Endometrial microvascular endothelial cells (primary cell): ENCODE measurements at regions not wholly inside any gene's neighbourhood (a gene's known extent, or its start where the extent isn't known, plus 50 kb on each side); places are given as distances from the start of the nearest gene placed in this dataset.

Experiments
- in situ Hi-C: cut with HindIII; loops from 2 replicates; pipeline ENCODE4 v1.10.0; 2017; ENCODE audit warnings: low sequenced_read_pairs, low pct_unique_long_range_greater_than_20kb; ENCODE audit errors: inconsistent ontology term

DNA sequence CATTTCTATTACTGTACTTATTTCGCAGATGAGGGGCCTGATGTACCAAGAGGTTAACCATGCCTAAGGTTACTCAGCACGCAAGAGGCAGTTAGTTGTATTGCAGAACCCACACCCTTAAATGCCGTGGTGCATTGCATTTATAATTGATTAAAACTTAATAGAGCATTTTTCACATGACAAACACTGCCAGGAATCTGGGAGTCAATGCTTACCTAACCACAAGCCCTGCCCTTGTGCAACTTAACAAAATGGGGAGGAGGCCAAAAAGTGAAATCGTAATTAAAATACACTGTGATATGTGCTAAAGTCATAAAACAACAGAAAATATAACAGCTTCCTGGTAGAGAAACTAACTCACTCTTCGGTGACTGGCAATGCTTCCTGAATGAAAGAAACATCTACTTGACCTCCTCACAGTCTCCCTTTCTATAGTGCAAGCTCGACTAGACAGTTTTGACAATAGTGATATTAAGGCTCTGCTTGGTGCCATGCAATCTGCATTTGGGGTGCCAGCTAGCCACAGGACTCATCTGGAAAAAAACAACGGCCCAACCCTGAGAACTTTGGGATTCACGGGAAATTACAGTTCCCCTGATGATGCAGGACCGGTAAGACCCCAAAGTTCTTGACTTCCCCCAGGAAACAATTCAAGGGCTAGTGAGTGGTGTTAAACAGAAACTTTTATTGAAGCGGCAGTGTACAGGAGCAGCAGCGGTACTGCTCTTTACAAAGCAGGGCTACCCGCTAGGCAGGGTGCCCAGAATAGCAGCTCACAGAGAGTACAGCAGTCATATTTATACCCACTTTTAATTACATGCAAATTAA is 612.4 kb downstream of the TNS3 start:
- in situ Hi-C loops: no loop called here

DNA sequence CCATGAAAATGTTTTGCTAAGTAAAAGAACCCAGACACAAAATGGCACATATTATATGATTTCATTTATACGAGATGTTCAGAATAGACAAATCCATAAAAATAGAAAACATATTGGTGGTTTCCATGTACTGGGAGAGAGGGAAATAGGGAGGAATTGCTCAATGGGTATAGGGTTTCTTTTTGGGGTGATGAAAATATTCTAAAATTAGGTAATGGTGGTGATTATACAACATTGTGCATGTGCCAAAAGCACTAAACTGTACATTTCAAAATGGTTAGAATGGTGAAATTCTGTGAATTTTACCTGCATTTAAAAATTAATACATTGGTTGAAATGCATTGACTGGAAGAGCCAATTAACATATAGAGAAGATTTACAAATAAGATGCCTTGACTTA is 613.9 kb downstream of the TNS3 start:
- in situ Hi-C loops: no loop called here

DNA sequence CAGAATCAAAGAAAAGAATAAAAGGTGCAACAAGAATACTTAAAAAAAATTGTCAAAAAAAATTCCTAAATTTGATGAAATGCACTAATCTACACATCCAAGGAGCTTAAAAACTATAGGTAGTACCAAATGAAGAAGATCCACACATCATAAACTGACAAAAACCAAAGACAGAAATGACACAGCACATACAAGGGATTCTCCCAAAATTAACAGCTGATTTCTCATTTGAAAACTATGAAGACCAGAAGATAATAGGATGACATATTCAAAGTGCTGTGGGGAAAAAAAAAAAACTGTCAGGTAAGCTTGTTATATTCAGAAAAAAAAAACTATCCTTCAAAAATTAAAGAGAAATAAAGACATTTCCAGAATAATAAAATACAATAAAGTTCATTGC is 618.2 kb downstream of the TNS3 start:
- in situ Hi-C loops: no loop called here

DNA sequence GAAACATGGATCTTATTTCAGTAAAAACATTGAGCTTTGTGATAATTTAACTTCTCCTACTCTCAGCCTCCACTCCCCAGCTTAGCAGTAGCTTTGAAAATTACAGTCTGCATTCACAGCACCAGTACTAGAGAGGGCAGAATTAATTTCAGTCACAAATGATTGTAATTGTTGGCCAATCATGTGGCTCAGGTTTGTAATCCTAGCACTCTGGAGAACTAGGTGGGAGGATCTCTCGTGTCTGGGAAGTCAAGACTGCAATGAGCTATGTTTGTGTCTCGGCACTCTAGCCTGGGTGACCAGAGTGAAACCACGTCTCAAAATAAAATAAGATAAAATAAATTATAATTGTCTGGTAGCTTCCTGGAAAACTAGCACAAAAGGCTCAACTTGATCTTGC is 620.9 kb downstream of the TNS3 start:
- in situ Hi-C loops: no loop called here

DNA sequence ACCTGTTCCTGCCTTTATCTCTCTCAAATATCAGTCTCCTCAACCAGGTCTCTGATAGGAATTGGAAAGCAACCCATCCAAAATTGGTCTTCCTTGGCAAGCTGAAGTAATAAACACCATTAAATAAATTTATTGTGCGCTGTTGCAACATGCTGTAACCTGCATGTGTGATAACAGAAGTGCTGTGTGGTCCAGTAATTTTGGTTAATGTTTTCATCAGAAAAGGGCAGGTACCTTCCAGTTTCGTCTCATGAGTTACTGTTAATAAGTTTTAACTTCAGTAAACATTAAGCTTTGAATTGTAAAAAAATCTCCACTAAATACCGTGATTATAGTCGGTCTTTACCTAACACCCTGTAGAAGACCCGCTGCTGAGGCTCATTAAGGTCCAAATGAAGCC is 624.7 kb downstream of the TNS3 start:
- in situ Hi-C loops: no loop called here

DNA sequence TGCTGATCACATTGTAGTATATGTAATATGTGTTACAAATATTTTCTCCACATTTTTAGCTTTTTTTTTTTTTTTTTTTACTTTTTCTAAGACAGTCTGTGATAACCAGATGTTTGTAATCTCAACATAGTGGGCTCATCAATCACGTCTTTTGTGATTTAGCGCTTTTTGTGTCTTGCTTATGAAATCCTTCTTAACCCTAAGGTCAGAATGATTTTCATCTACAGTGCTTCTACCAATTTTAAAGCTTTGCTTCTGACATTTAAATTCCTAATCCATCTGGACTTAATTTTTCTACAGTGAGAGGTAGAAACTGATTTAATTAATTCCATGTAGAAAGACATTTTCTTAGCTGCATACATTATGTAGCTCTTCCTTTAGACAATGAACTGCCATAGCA is 626.4 kb downstream of the TNS3 start:
- in situ Hi-C loops: no loop called here

DNA sequence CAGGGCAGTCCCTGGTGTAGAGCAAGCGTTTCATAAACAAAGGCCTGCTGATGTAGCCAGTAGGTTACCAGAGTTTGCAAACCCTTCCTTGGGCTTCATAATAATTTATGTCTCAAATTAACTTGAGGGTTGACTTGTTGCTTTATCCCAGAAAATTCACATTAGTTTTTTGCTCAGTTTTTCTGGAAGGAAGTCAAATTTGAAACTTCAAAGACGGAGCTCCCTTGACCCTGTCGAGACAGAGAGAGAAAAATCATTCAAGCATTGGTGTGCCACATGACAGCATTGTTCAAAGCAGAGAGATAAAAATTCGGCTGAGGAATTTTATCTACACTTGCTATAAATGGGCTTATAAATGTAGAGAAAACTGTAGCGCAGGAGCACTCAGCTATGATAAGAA is 627.7 kb downstream of the TNS3 start:
- in situ Hi-C loops: no loop called here

DNA sequence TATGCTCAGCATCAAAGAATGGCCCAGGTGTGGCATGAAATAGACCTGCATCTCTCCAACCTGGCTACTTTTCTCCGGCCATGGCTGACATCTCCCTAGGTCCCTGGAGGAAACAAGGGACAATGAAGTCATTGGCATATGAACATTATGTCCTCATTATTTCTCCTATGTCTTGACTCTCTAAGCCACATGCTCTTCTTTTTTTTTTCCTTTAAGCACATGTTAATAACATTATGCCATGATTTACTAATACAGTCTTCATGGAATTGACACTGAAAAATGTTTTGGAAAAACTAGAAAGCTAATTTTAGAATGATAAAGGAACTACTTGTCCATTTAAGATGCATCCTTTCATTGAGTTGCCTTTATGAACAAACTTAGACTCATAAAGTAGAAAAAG is 628.9 kb downstream of the TNS3 start:
- in situ Hi-C loops: no loop called here

DNA sequence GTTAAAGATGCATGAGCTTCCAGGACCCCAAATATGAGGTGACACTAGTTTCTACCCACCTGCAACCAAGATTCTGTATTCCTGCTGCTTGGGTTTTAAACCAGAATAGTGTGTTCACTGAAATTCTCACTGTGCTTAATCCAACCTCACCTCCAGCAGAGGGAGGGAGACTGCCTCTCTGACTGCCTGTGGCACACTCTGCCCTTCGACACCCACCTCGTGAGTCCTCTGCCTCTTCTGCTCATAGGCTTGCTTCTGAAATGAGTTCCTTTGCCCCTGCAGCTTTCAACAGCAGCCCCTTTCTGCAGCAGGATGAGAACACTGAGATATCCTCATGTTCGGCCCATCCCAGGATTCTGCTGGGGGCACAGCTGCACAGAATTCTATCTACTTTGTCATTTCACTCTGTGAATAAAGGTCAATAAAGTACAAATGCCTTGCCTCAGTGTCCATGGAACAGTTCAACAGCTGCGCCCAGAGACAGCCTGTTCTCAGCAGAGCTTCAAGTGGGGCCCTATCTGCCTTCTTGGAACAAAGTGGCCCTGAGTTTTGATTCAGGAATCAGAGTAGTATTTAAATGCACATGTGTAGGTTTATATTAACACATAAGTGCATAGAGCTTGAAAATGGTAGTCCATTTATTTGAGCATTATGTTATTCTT is 632.5 kb downstream of the TNS3 start:
- in situ Hi-C loops: no loop called here

DNA sequence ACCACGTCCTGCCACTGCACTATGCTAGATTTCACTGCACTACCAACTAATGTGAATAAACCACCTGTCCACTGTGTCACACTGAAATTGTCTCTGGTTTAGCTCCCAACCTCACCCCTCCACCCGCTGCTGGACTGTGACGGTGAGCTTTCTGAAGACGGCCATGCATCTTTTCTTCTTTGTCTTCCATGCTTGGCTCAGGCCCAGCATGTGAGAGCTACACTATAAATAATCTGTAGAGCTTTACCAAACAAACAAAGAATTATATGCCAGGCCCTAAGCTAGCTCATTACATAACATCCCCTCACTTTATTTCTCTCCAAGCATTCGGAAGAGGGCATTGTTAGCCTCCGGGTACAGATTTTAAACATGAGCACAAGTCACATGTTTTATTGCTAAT is 633.2 kb downstream of the TNS3 start:
- in situ Hi-C loops: no loop called here

DNA sequence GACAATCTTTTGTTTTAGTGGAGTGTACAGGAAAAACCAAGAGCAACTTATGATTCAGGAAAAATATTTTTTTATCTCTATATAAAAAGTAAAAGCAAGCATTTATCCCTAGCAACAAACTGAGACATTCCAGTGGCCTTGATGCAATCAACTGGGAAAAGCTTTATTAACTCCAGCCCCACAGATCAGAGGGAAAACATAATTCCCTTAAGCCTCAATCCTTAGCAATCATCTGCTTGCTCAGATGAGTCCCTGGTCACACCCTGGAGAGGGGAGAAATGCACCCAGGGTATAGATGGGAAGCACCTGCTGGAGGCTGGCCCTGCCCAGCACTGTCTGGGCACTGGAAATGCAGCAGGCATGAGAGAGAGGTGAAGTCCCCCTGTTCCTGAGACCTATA is 636.6 kb downstream of the TNS3 start:
- in situ Hi-C loops: no loop called here

DNA sequence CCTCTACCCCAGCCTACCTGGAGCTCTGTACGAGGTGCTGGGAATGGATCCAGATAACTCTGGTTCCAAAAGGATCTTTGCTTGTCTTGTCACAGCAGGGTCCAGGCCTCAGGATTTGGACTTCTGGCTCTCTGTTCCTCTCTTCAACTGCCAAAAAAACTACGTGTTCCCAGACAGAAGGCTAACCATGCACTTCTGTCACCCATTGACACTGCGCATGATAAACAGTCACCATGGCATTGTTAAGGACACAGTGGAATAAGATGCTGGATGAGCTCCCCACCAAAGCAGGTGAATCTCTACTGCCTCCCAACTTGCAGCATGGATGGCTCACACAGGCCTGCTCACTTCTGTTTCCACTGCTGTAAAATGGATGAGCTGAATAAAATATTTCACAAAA is 637.9 kb downstream of the TNS3 start:
- in situ Hi-C loops: no loop called here

DNA sequence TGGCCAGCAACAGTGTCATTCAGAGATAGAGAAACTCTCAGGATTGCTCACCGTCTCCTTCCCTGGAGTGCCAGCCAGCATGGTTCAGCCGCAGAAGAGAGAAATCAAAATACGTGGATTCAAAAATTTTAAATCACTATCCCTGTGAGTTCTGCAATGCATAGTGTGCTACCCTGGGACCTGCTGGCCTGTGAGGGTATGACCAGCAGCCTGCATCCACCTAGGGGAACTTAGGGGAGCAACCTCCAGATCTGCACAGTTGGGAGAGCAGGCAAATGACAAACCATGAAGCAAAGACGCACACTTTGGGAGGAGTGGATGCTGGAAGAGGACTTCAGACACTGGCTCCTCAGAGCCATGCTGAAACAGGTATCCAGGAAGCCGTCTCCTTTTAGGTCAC is 639.3 kb downstream of the TNS3 start:
- in situ Hi-C loops: no loop called here

DNA sequence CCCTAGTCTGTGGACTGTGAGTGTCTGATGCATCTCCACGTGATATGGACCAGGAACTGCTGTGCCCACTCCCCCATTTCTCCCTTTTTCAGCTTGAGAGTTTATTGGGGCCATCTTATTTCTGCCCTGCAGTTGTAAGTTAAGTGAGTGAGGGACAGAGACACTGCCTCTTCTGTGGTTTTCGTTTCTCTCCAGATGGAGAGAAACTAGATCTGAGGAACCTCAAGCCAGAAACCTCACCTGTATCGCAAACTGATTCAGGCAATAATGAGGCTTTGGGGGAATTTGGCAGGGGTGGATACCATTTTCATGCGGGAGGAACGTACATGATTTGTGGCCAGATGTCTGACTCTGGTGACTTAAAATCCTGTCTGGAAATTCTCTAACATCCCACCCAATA is 641.7 kb downstream of the TNS3 start:
- in situ Hi-C loops: no loop called here

DNA sequence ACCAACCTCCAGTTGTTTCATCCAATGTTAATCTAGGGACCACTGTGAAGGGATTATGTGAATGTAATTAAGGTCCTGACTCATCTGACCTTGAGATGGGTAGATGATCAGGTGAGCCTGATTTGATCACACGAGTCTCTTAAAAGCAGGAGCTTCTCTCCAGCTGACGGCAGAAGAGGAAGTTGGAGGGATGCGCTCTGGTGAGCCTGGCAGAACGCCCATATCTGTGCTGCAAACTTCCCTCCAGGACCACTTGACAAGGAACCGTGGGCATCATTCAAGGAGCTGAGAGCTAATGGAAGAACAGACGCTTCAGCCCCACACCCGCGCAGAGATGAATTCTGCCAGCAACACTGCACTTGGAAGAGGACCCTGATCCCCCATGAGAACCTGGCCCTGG is 642.4 kb downstream of the TNS3 start:
- in situ Hi-C loops: no loop called here

DNA sequence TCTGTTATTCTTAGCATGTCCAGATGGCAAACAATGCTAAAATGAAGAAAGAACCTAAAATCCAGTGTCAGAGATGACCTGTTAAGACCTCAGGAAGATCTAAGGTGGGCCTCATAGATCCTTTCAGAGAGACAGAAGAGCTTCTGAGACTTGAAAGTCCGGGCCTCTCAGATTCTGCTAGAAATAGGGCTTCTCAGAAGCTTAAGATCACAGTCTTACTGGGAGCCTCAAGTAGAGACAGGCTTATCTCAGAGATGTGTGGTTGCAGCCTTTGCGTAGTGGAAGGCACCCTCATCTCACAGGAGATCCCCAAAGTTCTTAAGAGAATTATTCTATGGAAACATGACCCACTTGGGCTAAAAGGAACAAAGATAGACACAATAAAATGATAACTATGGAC is 642.8 kb downstream of the TNS3 start:
- in situ Hi-C loops: no loop called here

DNA sequence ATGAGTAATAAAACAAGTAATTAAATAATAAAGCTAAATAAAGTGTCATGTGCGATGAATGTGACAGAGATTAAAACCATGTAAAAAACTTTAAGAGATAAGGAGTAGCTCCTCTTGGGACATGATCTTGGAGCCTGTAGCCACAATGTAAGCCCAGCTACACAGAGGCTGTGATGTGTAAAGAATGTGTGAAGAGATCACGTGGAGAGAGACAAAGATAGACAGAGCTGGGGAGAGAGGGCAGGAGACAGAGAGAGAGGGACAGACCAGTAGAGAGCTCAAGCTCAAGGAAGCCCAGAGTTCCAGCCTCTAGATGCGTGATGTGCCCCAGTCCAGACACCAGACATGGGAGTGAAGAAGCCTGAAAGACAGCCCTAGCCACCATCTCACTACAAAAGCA is 644.1 kb downstream of the TNS3 start:
- in situ Hi-C loops: no loop called here

DNA sequence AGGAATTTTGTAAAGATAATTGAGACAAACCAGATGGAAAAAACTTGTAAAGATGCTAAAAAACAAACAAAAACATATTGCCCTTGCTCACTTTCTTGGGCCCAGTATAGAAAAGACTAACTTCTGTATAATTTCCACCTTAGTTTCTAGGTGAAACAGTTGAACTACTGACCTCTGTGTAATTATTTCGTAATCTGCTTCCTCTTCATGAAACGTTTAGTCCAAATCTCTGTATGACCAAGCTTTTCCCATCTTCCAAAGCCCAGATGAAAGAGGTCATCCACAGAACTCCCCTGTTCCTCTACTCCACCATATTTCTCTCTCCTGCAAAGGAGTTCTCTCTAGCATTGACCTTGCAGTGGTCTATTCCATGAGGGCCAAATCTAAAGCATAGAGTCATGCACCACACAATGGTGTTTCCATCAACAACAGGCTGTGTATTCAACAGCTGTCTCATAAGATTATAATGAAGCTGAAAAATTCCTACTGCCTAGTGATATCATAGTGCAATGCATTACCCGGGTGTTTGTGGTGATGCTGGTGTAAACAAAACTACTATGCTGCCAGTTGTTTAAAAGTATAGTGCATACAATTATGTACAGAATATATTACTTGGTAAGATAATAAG is 647.6 kb downstream of the TNS3 start:
- in situ Hi-C loops: no loop called here

DNA sequence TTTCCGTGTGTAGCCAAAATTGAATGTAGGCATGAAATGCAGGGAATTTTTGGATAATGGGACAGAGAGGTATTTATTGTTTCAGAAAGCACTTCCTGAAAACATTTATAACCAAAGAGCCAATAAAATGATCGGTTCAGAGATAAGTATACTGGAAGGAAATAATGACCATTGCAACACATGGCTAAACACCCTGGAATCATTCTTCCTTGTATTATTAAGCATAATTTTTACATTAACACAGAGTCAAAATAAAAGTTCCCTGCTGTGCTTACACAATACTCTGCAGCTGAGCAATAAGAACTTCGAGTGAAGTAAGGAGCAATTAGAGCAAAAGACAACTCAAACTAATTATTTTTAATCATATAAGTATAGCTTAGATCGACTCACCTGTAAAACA is 648.3 kb downstream of the TNS3 start:
- in situ Hi-C loops: no loop called here

DNA sequence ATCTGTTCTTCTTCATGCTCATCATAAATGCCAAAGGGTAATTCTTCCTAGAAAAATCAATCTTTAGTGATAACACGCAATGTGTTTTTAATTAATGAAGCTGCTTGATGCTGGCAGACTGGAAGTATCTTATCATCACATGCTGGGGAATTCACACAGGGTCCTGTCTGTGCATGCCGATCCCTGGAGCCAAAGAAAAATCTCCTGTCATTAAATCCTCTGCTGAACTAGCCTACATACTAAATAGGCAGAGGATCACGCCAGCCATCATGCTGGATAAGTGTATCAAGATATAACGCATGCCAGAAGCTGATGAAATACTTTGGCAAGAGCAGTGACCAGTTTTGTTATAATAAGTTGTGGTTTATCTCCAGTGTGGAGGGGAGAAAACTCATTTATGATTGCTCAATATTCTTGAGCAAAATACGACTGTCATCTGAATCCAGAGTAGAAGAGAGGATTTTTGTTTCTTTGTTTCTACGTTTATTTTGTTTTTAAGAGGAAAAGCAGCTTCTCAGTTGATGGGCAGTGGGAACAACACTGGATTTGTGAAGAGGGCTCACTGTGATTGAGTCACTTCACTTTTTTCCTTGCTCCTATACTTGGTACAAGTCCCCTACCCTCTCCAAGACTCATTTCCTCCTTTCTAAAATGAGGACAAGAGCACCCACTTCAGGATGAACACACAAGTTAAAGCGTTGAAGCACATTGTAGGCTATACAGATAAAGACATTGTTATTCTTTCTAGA is 649.1 kb downstream of the TNS3 start:
- in situ Hi-C loops: no loop called here
